Esophagus squamous epithelium (tissue), 4 donors: ENCODE measurements at regions not wholly inside any gene's neighbourhood (a gene's known extent, or its start where the extent isn't known, plus 50 kb on each side); places are given as distances from the start of the nearest gene placed in this dataset.

Experiments
- CTCF ChIP-seq, 6 experiments: fragments of 450-650 bp in 4 of 6; fragments of 200-600 bp in 2 of 6; sonication (generic) in 2 of 6; IDR thresholded peaks; one replicate each; pipeline ENCODE4 v1.5.1; 2016 to 2019; ENCODE audit warnings: antibody characterized with exemption in 6 of 6, mild to moderate bottlenecking in 4 of 6, moderate library complexity in 4 of 6
- POLR2A ChIP-seq, 4 donors: fragments of 450-650 bp; IDR thresholded peaks; one replicate each; pipeline ENCODE4 v1.6.1; 2017; ENCODE audit warnings: antibody characterized with exemption in 4 of 4, mild to moderate bottlenecking in 4 of 4, moderate library complexity in 3 of 4

- TF ChIP-seq POLR2A (IDR thresholded peaks at IDR 0.05) (no peak), CTCF (IDR thresholded peaks at IDR 0.05) (no peak)
Measured at GRCh38 chr3:88784925-88785324, 322.5 kb upstream of the EPHA3 start.
